Heart left ventricle (tissue), 13 donors: ENCODE measurements at regions not wholly inside any gene's neighbourhood (a gene's known extent, or its start where the extent isn't known, plus 50 kb on each side); places are given as distances from the start of the nearest gene placed in this dataset.

Experiments used
- POLR2A ChIP-seq, 2 donors: fragments of 450-650 bp; IDR thresholded peaks; one replicate each; pipeline ENCODE4 v1.6.1; 2017; ENCODE audit warnings: antibody characterized with exemption in 2 of 2, mild to moderate bottlenecking in 2 of 2, moderate library complexity in 2 of 2
- TF ChIP-seq, protein P1 (sequence below), 12 donors: fragments of 200-600 bp; sonication (generic) in 4 of 12; IDR thresholded peaks; one replicate each; pipeline versions ENCODE4 v1.5.0 to v1.8.0; 2018 to 2022; ENCODE audit warnings: antibody characterized with exemption in 12 of 12, mild to moderate bottlenecking in 5 of 12
- donor health status: ischemic (EF 13 %, LVEDD 7.1; RV severe dilation, severe dysfunction).
- donor health status: DM: no; HTN: yes; CAD: no.
- donor health status: DM: no; HTN: no; CAD: no.
- donor health status: ischemic (EF 25% LVEDD 6.9; RV normal size, moderate dysfunction).
- donor health status: ischemic (EF 25% LVEDD 5.7; RV mildly dilated, moderate dysfunction).
- donor health status: ischemic (EF 35%, LVEDD 5.7; RV mildly dilated, moderate dysfunction).
- donor health status: nonischemic (EF 11% LVEDD 7.7; RV severe dilation, severe dysfunction).
- donor health status: DM: yes; HTN: yes; CAD: no.
- donor health status: PGD.
- donor health status: ischemic (EF 29% LVEDD 5.4; RV normal size, mild dysfunction).
- donor health status: nonischemic (EF 23%, LVEDD 6.1; RV moderate dilation, normal function).

DNA sequence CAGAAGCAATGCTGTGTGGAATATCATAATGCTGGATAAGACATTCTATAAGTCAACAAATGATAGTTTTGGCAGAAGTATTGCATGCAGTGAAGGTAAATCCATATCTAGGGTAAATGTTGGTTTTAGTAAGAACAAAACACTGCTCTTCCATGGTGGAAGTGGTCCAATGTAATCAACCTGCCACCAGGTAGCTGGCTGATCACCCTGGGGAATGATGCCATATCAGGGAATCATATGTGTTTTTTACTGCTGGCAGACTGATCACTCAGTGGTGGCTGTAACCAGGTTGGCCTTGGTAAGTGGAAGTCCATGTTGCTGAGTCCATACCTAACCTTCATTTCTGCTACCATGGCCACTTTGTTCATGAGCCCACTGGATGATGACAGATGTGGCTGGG lies 74.0 kb upstream of the CENPE start:
- TF ChIP-seq, protein P1, sequence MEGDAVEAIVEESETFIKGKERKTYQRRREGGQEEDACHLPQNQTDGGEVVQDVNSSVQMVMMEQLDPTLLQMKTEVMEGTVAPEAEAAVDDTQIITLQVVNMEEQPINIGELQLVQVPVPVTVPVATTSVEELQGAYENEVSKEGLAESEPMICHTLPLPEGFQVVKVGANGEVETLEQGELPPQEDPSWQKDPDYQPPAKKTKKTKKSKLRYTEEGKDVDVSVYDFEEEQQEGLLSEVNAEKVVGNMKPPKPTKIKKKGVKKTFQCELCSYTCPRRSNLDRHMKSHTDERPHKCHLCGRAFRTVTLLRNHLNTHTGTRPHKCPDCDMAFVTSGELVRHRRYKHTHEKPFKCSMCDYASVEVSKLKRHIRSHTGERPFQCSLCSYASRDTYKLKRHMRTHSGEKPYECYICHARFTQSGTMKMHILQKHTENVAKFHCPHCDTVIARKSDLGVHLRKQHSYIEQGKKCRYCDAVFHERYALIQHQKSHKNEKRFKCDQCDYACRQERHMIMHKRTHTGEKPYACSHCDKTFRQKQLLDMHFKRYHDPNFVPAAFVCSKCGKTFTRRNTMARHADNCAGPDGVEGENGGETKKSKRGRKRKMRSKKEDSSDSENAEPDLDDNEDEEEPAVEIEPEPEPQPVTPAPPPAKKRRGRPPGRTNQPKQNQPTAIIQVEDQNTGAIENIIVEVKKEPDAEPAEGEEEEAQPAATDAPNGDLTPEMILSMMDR (IDR thresholded peaks at IDR 0.05) = no peak
- TF ChIP-seq POLR2A (IDR thresholded peaks at IDR 0.05) = no peak
